Astrocyte of the hippocampus (primary cell): ENCODE measurements at regions not wholly inside any gene's neighbourhood (a gene's known extent, or its start where the extent isn't known, plus 50 kb on each side); places are given as distances from the start of the nearest gene placed in this dataset.
"Not testable (repeated sequence)": the region's sequence is repeated elsewhere in the genome, so short reads cannot be mapped to it uniquely, and the experiment has no call there.

Experiments
- DNase-seq: peaks from one replicate; pipeline ENCODE4 v3.0.0; 2011; ENCODE audit warnings: low read depth, low spot score

GRCh38 chr15:62902821-62903220 lies 139.7 kb upstream of the TPM1 start:
- DNase-seq: no peak

GRCh38 chr15:62903437-62903836 lies 139.1 kb upstream of the TPM1 start:
- no peak for DNase-seq

GRCh38 chr15:62904041-62904910 lies 138.3 kb upstream of the TPM1 start:
- DNase-seq: no peak

GRCh38 chr15:62906627-62907026 lies 135.9 kb upstream of the TPM1 start:
- DNase-seq: no peak

- no peak for DNase-seq
Observed at GRCh38 chr15:62907275-62907674, 135.3 kb upstream of the TPM1 start.

- not testable (repeated sequence) for DNase-seq
Observed at GRCh38 chr15:62908341-62908740, 134.2 kb upstream of the TPM1 start.

GRCh38 chr15:62909257-62909656 lies 133.3 kb upstream of the TPM1 start:
- DNase-seq: no peak

- DNase-seq: no peak
Observed at GRCh38 chr15:62912282-62912681, 130.3 kb upstream of the TPM1 start.

- DNase-seq: no peak
Observed at GRCh38 chr15:62912808-62913207, 129.7 kb upstream of the TPM1 start.

- DNase-seq: no peak
Observed at GRCh38 chr15:62913246-62913645, 129.3 kb upstream of the TPM1 start.

- no peak for DNase-seq
Observed at GRCh38 chr15:62914461-62915079, 128.0 kb upstream of the TPM1 start.

GRCh38 chr15:62920682-62921502 lies 121.7 kb upstream of the TPM1 start:
- peak; percentile 81 for DNase-seq

GRCh38 chr15:62922514-62922913 lies 120.0 kb upstream of the TPM1 start:
- DNase-seq: no peak

GRCh38 chr15:62925875-62926274 lies 116.7 kb upstream of the TPM1 start:
- no peak for DNase-seq

- DNase-seq: no peak
Observed at GRCh38 chr15:62927196-62927595, 115.4 kb upstream of the TPM1 start.

- no peak for DNase-seq
Observed at GRCh38 chr15:62927836-62928235, 114.7 kb upstream of the TPM1 start.

GRCh38 chr15:62928242-62928999 lies 114.1 kb upstream of the TPM1 start:
- DNase-seq: peak; percentile 93

GRCh38 chr15:62929000-62929357 lies 113.6 kb upstream of the TPM1 start:
- DNase-seq: peak; percentile 82

- no peak for DNase-seq
Observed at GRCh38 chr15:62931650-62932049, 110.9 kb upstream of the TPM1 start.

- peak; percentile 26 for DNase-seq
Observed at GRCh38 chr15:62932436-62932835, 110.1 kb upstream of the TPM1 start.

GRCh38 chr15:62933386-62933785 lies 109.2 kb upstream of the TPM1 start:
- no peak for DNase-seq
